SKM-1 treated with dmso at 0.1 percent for 144 hours (cell line): ENCODE measurements at regions not wholly inside any gene's neighbourhood (a gene's known extent, or its start where the extent isn't known, plus 50 kb on each side); places are given as distances from the start of the nearest gene placed in this dataset.

Experiments used
- DNase-seq: peaks from one replicate; lab custom pipeline; 2025; ENCODE audit not compliant: unreplicated experiment; lab: John Stamatoyannopoulos, UW

DNA sequence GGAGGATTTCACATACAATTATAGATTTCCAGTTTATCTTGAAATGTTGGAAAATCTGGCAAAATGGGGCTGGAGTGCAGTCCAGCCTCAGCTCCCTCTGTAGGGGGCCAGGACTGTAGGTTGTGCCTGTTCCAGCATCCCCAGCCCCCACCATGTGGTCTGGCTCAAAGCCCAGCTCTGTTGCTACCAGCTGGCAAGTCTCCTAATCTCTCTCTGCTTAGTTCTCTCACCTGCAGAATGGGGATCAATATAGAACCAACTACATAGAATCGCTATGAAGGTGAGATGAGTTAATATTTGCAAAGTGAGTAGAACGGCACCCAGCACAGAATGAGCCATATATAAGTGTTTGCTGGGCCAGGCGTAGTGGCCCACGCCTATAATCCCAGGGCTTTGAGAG, 50.0 kb upstream of the TARDBP start:
- DNase-seq = no peak
